GM10248 (cell line): ENCODE measurements at regions not wholly inside any gene's neighbourhood (a gene's known extent, or its start where the extent isn't known, plus 50 kb on each side); places are given as distances from the start of the nearest gene placed in this dataset.

ENCODE experiments used
- CTCF ChIA-PET: fragments of 300-600 bp; sonication (Branson Sonifier 250); formaldehyde crosslinking; extraction: SDS; loops from one replicate; lab custom pipeline; 2021; ENCODE audit warnings: antibody characterized with exemption; lab: Yijun Ruan, JAX
- POLR2A ChIA-PET: fragments of 350-650 bp; sonication (Branson Sonifier 250); formaldehyde crosslinking; extraction: SDS; loops from one replicate; lab custom pipeline; 2020; ENCODE audit warnings: antibody characterized with exemption; lab: Yijun Ruan, JAX
- DNase-seq: peaks from one replicate; pipeline ENCODE4 v3.0.0; 2012; ENCODE audit errors: extremely low spot score
- TF ChIP-seq, protein P1 (sequence below): IDR thresholded peaks from 2 replicates; pipeline ENCODE4 v1.5.1; 2012; ENCODE audit warnings: mild to moderate bottlenecking, low read depth; ENCODE audit errors: extremely low read depth, missing control alignments, control extremely low read depth

DNA sequence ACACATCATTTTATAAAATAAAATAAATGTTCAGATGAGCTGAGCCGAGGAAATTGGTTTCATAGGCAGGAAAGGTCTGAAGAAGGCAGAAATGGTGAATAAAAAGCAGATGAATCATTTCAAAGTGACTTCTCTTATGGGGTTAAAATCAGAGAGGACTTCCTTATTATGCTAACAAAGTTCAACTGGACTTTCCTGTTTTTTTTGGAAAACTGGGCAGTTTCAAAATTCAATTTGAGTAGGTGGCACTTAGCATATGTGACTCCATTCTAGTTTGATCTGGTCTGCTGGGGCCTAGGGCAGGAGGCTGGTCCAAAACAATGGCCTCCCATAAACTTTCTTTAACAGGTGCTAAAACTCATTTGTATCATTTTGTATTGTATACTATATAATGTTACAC, 1794.9 kb upstream of the TENM3 start:
- DNase-seq = no peak
- ChIA-PET POLR2A (no interaction called here), CTCF (no interaction called here)
- TF ChIP-seq, protein P1, sequence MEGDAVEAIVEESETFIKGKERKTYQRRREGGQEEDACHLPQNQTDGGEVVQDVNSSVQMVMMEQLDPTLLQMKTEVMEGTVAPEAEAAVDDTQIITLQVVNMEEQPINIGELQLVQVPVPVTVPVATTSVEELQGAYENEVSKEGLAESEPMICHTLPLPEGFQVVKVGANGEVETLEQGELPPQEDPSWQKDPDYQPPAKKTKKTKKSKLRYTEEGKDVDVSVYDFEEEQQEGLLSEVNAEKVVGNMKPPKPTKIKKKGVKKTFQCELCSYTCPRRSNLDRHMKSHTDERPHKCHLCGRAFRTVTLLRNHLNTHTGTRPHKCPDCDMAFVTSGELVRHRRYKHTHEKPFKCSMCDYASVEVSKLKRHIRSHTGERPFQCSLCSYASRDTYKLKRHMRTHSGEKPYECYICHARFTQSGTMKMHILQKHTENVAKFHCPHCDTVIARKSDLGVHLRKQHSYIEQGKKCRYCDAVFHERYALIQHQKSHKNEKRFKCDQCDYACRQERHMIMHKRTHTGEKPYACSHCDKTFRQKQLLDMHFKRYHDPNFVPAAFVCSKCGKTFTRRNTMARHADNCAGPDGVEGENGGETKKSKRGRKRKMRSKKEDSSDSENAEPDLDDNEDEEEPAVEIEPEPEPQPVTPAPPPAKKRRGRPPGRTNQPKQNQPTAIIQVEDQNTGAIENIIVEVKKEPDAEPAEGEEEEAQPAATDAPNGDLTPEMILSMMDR = no peak

DNA sequence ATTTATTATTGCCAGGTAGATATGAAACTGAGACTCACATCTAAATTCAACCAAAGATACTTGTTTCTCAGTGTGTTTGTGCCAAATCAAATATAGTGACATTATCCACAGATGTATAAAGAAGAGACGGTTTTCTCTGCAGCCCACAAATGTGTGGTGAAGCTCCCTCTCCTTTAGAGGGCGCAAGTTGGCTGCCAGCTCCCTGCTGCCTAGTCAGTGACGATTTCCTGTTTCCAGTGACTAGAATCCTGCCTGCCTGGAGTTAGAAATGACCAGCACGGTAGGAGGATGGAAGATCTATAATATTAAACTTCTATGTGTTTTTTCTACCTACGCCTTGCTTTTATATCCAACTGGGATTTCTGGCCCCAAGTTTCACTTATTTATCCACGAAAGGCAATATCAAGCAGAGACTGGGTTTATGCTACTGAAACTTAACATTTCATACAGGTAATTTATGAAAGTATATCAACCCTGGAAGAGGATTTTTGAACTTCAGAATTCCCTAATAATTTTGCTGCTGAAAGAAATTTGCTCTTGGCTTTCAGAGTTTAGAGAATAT, 1793.7 kb upstream of the TENM3 start:
- CTCF ChIA-PET = interaction anchor here (1.1 kb wide), 1 partner anchor 19 kb away, joined by 3 read pairs; no protein-coding TSS in a partner anchor
- POLR2A ChIA-PET = no interaction called here
- TF ChIP-seq, protein P1 = peak; percentile 28
- peak; percentile 37 for DNase-seq

DNA sequence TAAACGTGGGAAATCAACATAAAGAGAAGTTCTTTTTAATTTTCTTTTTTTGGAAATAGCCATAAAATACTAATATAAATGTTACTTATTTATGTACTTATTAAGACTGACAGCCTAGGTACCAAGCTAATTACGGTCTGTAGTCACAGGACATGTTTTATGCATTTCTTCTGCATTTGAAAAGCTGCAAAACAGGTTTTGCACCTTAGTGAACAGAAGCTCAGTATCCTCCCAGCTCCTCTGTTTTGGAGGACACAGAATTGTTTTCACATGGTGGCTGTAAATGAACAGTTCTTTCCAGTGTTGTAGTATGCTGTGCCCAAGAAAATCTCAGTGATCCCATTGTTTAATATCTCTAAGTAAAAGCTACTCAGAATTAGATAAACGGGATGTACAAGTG, 1788.0 kb upstream of the TENM3 start:
- ChIA-PET CTCF (no interaction called here), POLR2A (no interaction called here)
- DNase-seq = no peak
- TF ChIP-seq, protein P1 = no peak

DNA sequence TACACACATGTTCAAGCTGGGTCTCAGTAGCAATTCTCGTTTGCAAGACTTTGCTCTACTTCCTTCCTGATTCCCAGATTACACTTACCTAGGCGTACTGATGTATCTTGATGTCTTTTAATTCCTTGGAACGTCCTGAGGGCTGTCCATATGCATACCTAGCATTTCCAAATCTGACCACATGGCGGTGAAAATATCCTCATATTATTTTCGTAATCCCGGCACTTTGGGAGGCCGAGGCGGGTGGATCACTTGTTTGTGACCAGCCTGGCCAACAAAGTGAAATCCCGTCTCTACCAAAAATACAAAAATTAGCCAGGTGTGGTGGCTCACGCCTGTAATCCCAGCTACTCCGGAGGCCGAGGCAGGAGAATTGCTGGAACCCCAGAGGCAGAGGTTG, 1786.3 kb upstream of the TENM3 start:
- TF ChIP-seq, protein P1 = no peak
- ChIA-PET POLR2A (no interaction called here), CTCF (no interaction called here)
- DNase-seq = no peak

DNA sequence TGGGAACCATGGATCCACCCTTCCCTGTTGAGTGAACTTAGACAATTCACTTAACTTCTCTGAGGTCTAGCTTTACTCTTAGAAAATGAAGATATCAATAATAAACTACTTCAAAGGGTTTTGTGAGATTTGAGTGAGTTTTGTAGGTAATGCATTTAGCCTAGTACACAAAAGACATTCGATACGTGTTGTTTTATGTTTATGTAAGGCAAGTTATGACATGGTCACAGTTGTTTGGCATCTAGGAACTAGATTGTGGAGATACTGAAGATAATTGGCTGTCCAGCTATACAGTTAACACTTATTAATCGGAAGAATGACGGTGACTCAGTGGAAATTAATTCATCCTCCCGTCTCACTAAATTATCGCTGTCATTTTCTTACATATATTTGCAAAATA, 1781.1 kb upstream of the TENM3 start:
- CTCF ChIA-PET = no interaction called here
- no peak for DNase-seq
- TF ChIP-seq, protein P1 = no peak
- POLR2A ChIA-PET = no interaction called here

DNA sequence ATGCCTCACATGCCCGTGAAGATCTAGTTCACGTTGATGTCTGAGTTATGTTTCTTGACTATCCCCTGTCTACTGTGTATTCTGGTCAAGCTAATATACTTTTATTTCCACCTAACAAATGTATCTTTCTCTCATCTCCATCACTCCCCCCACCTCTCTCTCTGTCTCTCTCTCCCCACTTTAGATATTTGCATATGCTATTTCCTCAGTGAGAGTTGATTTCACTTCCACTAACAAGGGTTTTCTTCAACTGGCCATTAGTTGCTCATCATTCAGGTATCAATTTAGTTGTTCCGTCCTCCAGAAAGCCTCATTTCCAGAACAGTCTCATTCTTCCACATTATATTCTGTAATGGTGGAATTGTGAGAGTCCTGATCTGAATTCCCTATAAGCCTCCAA, 1777.8 kb upstream of the TENM3 start:
- no peak for DNase-seq
- ChIA-PET CTCF (no interaction called here), POLR2A (no interaction called here)
- TF ChIP-seq, protein P1 = no peak
